Smooth muscle cell (in vitro differentiated cells): ENCODE measurements at regions not wholly inside any gene's neighbourhood (a gene's known extent, or its start where the extent isn't known, plus 50 kb on each side); places are given as distances from the start of the nearest gene placed in this dataset.

Experiments
- DNase-seq: peaks from one replicate; lab custom pipeline; 2025; ENCODE audit not compliant: unreplicated experiment; lab: John Stamatoyannopoulos, UW
- H2AFZ ChIP-seq: fragments of 200-600 bp; sonication (generic); 2 replicates; pipeline ENCODE4 v1.6.0; 2016; ENCODE audit warnings: antibody characterized with exemption, low read depth, mild to moderate bottlenecking
- H3F3A ChIP-seq: fragments of 200-600 bp; sonication (generic); 2 replicates; pipeline ENCODE4 v1.6.0; 2017; ENCODE audit warnings: antibody characterized with exemption, low read depth
- H3K27ac ChIP-seq: fragments of 200-600 bp; sonication (generic); 2 replicates; pipeline ENCODE4 v1.5.1; 2016; ENCODE audit warnings: low read depth, mild to moderate bottlenecking
- H3K27me3 ChIP-seq: fragments of 200-600 bp; sonication (generic); 2 replicates; pipeline ENCODE4 v1.6.1; 2016; ENCODE audit warnings: low read depth, mild to moderate bottlenecking
- H3K36me3 ChIP-seq: fragments of 200-600 bp; sonication (generic); 2 replicates; pipeline ENCODE4 v1.5.1; 2016; ENCODE audit warnings: low read depth
- H3K4me1 ChIP-seq: fragments of 200-600 bp; sonication (generic); 2 replicates; pipeline ENCODE4 v1.5.1; 2016; ENCODE audit warnings: low read depth
- H3K4me2 ChIP-seq: fragments of 200-600 bp; sonication (generic); 2 replicates; pipeline ENCODE4 v1.6.0; 2016; ENCODE audit warnings: mild to moderate bottlenecking
- H3K4me3 ChIP-seq: fragments of 200-600 bp; sonication (generic); 2 replicates; pipeline ENCODE4 v1.5.1; 2016; ENCODE audit warnings: mild to moderate bottlenecking
- H3K79me2 ChIP-seq: fragments of 200-600 bp; sonication (generic); 2 replicates; pipeline ENCODE4 v1.6.0; 2016; ENCODE audit warnings: low read depth, mild to moderate bottlenecking
- H3K9ac ChIP-seq: fragments of 200-600 bp; sonication (generic); 2 replicates; pipeline ENCODE4 v1.6.0; 2016; ENCODE audit warnings: low read depth
- H3K9me3 ChIP-seq: fragments of 200-600 bp; sonication (generic); replicated peaks from 2 replicates; pipeline ENCODE4 v1.5.1; 2016; ENCODE audit warnings: low read depth
- H4K20me1 ChIP-seq: fragments of 200-600 bp; sonication (generic); 2 replicates; pipeline ENCODE4 v1.6.0; 2016; ENCODE audit warnings: low read depth
- CTCF ChIP-seq: fragments of 200-600 bp; sonication (generic); IDR thresholded peaks from 2 replicates; pipeline ENCODE4 v1.5.1; 2017; ENCODE audit warnings: borderline replicate concordance, mild to moderate bottlenecking, antibody characterized with exemption; ENCODE audit not compliant: insufficient read depth, poor library complexity, severe bottlenecking
- WGBS: methylation state at CpG from one replicate; pipeline ENCODE4 v1.1.7; 2016; ENCODE audit warnings: low lambda C conversion rate; 5-methylcytosine and 5-hydroxymethylcytosine counted together

DNA sequence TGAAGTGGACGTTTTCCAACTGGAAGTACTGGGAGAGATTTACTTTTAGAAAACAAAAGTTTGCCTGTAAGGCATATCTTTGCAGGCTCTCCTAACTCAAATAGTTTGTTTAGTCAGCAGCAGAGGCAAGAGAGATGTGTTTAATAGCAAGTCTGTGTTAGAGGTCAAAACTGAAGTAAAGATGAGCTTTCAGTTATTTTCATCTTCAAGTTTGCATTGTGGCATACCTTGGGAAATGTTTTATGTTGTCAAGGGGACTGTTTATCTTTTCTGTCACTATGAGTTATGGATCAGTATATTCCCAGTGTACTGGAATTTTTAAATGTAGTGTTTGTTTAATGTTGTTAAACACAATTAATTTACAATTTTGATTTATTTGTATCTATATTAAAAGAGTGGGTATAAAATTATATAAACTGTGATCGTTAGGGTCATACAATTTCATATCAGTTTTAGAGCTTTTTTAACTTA lies 169.7 kb upstream of the PPP1R3A start:
- Histone ChIP-seq H3K27me3 (peaks cover 83% of the 10 kb centered on the region), H3K79me2 (no peaks in the 10 kb centered on the region), H3K27ac (no peak overlapping the region), H3K4me1 (peaks cover 15% of the 10 kb centered on the region), H2AFZ (no peak overlapping the region), H3K9ac (no peak overlapping the region), H3K4me2 (no peak overlapping the region), H3F3A (no peaks in the 10 kb centered on the region), H3K4me3 (peak overlapping the region; percentile 40), H4K20me1 (no peaks in the 10 kb centered on the region), H3K9me3 (no peaks in the 10 kb centered on the region), H3K36me3 (no peaks in the 10 kb centered on the region)
- WGBS: 45% methylated on average over 2 of the region's 2 CpGs
- TF ChIP-seq CTCF: no peak
- no peak for DNase-seq

GRCh38 chr7:114087653-114088469 lies 169.1 kb upstream of the PPP1R3A start:
- Histone ChIP-seq H3K27me3 (peaks cover 84% of the 10 kb centered on the region), H3F3A (no peaks in the 10 kb centered on the region), H3K4me2 (peak overlapping the region; percentile 63), H2AFZ (no peak overlapping the region), H4K20me1 (no peaks in the 10 kb centered on the region), H3K9me3 (no peaks in the 10 kb centered on the region), H3K4me3 (peak overlapping the region; percentile 40), H3K9ac (no peak overlapping the region), H3K4me1 (peaks cover 15% of the 10 kb centered on the region), H3K36me3 (no peaks in the 10 kb centered on the region), H3K79me2 (no peaks in the 10 kb centered on the region), H3K27ac (no peak overlapping the region)
- no peak for DNase-seq
- WGBS: 4% methylated on average over 23 of the region's 32 CpGs
- no peak for TF ChIP-seq CTCF

DNA sequence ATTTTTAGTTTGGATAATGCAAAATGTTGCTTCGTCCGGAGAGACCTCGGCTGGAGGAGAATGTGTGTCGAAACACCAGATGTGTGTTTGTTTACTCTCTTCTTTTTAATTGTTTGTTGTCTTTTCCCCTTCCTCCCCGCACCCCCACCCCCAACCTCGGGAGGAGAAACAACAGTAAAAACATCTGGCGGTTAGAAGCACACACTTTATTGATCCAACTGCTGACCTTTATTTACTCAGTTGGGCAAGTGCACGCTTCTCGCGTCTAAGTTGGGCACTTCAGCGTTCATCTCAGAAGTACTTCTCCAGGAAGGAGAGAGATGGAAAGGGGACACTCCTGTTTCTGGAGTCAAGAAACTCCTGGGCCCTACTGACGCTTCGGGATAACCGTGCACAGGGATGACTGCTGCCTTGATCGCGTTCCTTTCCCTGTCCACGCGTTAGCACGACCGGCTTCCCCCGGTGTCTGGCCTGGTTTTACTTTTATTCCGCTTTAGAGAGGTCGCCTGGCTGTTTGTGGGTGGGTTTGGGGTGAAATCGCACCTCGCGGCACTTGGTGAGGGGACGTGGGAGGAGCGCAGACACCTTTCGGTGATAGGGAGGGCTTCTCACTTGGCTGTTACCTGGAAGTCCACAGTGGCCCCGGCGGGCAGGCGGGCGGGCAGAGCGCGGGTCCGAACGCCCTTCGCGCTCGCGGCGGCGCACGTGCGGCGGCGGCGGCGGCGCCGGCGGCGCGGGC lies 168.3 kb upstream of the PPP1R3A start:
- H3K4me3 ChIP-seq: peak overlapping the region; percentile 58
- no peaks in the 10 kb centered on the region for H3F3A ChIP-seq
- H3K27ac ChIP-seq: no peak overlapping the region
- no peaks in the 10 kb centered on the region for H3K79me2 ChIP-seq
- peak overlapping the region; percentile 95 for H3K4me2 ChIP-seq
- H3K9me3 ChIP-seq: no peaks in the 10 kb centered on the region
- no peaks in the 10 kb centered on the region for H4K20me1 ChIP-seq
- peaks cover 22% of the 10 kb centered on the region for H3K4me1 ChIP-seq
- DNase-seq: no peak
- peak overlapping the region; percentile 80 for H2AFZ ChIP-seq
- peaks cover 92% of the 10 kb centered on the region for H3K27me3 ChIP-seq
- no peaks in the 10 kb centered on the region for H3K36me3 ChIP-seq
- WGBS: 2% methylated on average over 30 of the region's 54 CpGs
- TF ChIP-seq CTCF: no peak
- no peak overlapping the region for H3K9ac ChIP-seq
